SK-N-SH treated with all-trans-retinoic acid at 6 μM for 48 hours (cell line): ENCODE measurements at regions not wholly inside any gene's neighbourhood (a gene's known extent, or its start where the extent isn't known, plus 50 kb on each side); places are given as distances from the start of the nearest gene placed in this dataset.

Source experiments
- ATAC-seq: fragments of 200-7000 bp; cut with Tn5 transposase; 3 replicates; pipeline ENCODE4 v1.9.1; 2020; ENCODE audit warnings: mild to moderate bottlenecking, moderate library complexity
- ARNTL ChIP-seq: fragments of 450-650 bp; formaldehyde crosslinking; IDR thresholded peaks from 2 replicates; pipeline ENCODE4 v1.5.0; 2020; ENCODE audit warnings: low read depth, mild to moderate bottlenecking, moderate library complexity, borderline replicate concordance
- BACH2 ChIP-seq: fragments of 250-450 bp; sonication (Bioruptor Pico); IDR thresholded peaks from 2 replicates; pipeline ENCODE4 v1.9.0; 2021; ENCODE audit warnings: mild to moderate bottlenecking, borderline replicate concordance
- CREB5 ChIP-seq: fragments of 250-450 bp; sonication (Bioruptor Pico); IDR thresholded peaks from 2 replicates; pipeline ENCODE4 v1.5.1; 2020; ENCODE audit warnings: low read depth, mild to moderate bottlenecking, moderate library complexity
- CSDC2 ChIP-seq: fragments of 250-450 bp; sonication (Bioruptor Pico); IDR thresholded peaks from 2 replicates; pipeline ENCODE4 v1.5.0; 2020; ENCODE audit warnings: mild to moderate bottlenecking, moderate library complexity
- CSRNP3 ChIP-seq: fragments of 250-450 bp; sonication (Bioruptor Pico); IDR thresholded peaks from 2 replicates; pipeline ENCODE4 v1.5.1; 2021; ENCODE audit warnings: mild to moderate bottlenecking, moderate library complexity
- ESRRG ChIP-seq: fragments of 250-450 bp; sonication (Bioruptor Pico); IDR thresholded peaks from 2 replicates; pipeline ENCODE4 v1.6.1; 2021; ENCODE audit warnings: mild to moderate bottlenecking
- GLIS3 ChIP-seq: fragments of 250-450 bp; sonication (Bioruptor Pico); IDR thresholded peaks from 2 replicates; pipeline ENCODE4 v1.5.0; 2020; ENCODE audit warnings: mild to moderate bottlenecking, moderate library complexity
- ISL1 ChIP-seq: fragments of 250-450 bp; sonication (Bioruptor Pico); IDR thresholded peaks from 2 replicates; pipeline ENCODE4 v2.1.2; 2022; ENCODE audit warnings: mild to moderate bottlenecking, moderate library complexity
- OSR1 ChIP-seq: fragments of 250-450 bp; sonication (Bioruptor Pico); IDR thresholded peaks from 2 replicates; pipeline ENCODE4 v1.8.0; 2022; ENCODE audit warnings: moderate library complexity, mild to moderate bottlenecking, inconsistent platforms
- PATZ1 ChIP-seq: fragments of 250-450 bp; sonication (Bioruptor Pico); IDR thresholded peaks from 2 replicates; pipeline ENCODE4 v1.8.0; 2020; ENCODE audit warnings: mild to moderate bottlenecking, moderate library complexity, borderline replicate concordance
- POU6F1 ChIP-seq: fragments of 250-450 bp; sonication (Bioruptor Pico); IDR thresholded peaks from 2 replicates; pipeline ENCODE4 v1.8.0; 2021; ENCODE audit warnings: low read depth, mild to moderate bottlenecking, moderate library complexity, borderline replicate concordance
- PPARA ChIP-seq: fragments of 250-450 bp; sonication (Bioruptor Pico); IDR thresholded peaks from 2 replicates; pipeline ENCODE4 v1.5.0; 2020; ENCODE audit warnings: mild to moderate bottlenecking, borderline replicate concordance
- RARB ChIP-seq: fragments of 250-450 bp; sonication (Bioruptor Pico); IDR thresholded peaks from 2 replicates; pipeline ENCODE4 v1.8.0; 2021; ENCODE audit warnings: mild to moderate bottlenecking, moderate library complexity
- SNAI2 ChIP-seq: fragments of 250-450 bp; sonication (Bioruptor Pico); IDR thresholded peaks from 2 replicates; pipeline ENCODE4 v1.5.0; 2020; ENCODE audit warnings: mild to moderate bottlenecking, moderate library complexity
- TCF4 ChIP-seq: fragments of 250-450 bp; sonication (Bioruptor Pico); IDR thresholded peaks from 2 replicates; pipeline ENCODE4 v1.8.0; 2021; ENCODE audit warnings: mild to moderate bottlenecking, moderate library complexity, borderline replicate concordance
- TOX ChIP-seq: fragments of 250-450 bp; sonication (Bioruptor Pico); IDR thresholded peaks from 2 replicates; pipeline ENCODE4 v1.8.0; 2021; ENCODE audit warnings: mild to moderate bottlenecking, moderate library complexity, borderline replicate concordance
- TSHZ2 ChIP-seq: fragments of 250-450 bp; sonication (Bioruptor Pico); IDR thresholded peaks from 2 replicates; pipeline ENCODE4 v1.5.0; 2020; ENCODE audit warnings: mild to moderate bottlenecking, moderate library complexity
- ZC3H10 ChIP-seq: fragments of 250-450 bp; sonication (Bioruptor Pico); IDR thresholded peaks from 2 replicates; pipeline ENCODE4 v1.5.1; 2021; ENCODE audit warnings: mild to moderate bottlenecking, moderate library complexity
- ZFP3 ChIP-seq: fragments of 250-450 bp; sonication (Bioruptor Pico); IDR thresholded peaks from 2 replicates; pipeline ENCODE4 v1.5.0; 2020; ENCODE audit warnings: mild to moderate bottlenecking, moderate library complexity
- ZFP30 ChIP-seq: fragments of 450-650 bp; formaldehyde crosslinking; IDR thresholded peaks from 2 replicates; pipeline ENCODE4 v1.5.0; 2022; ENCODE audit warnings: mild to moderate bottlenecking, moderate library complexity
- ZNF565 ChIP-seq: fragments of 450-650 bp; formaldehyde crosslinking; conservative IDR thresholded peaks from 2 replicates; pipeline ENCODE4 v1.5.0; 2020; ENCODE audit warnings: low read depth, mild to moderate bottlenecking, moderate library complexity
- ZNF70 ChIP-seq: fragments of 450-650 bp; formaldehyde crosslinking; IDR thresholded peaks from 2 replicates; pipeline ENCODE4 v1.5.0; 2020; ENCODE audit warnings: mild to moderate bottlenecking, moderate library complexity
- ZNF8 ChIP-seq: fragments of 450-650 bp; formaldehyde crosslinking; IDR thresholded peaks from 2 replicates; pipeline ENCODE4 v1.5.0; 2020; ENCODE audit warnings: mild to moderate bottlenecking, moderate library complexity

GRCh38 chrX:13493659-13494058 is 75.7 kb upstream of the EGFL6 start:
- TF ChIP-seq TOX (CRISPR knock-in tag) = no peak
- no peak for TF ChIP-seq PPARA (CRISPR knock-in tag)
- TF ChIP-seq ZNF70 = no peak
- TF ChIP-seq ESRRG (CRISPR knock-in tag) = no peak
- TF ChIP-seq ZNF8 (CRISPR knock-in tag) = no peak
- no peak for TF ChIP-seq CSDC2 (CRISPR knock-in tag)
- no peak for TF ChIP-seq ZFP30 (CRISPR knock-in tag)
- TF ChIP-seq CREB5 (CRISPR knock-in tag) = no peak
- TF ChIP-seq POU6F1 (CRISPR knock-in tag) = no peak
- no peak for TF ChIP-seq ZC3H10 (CRISPR knock-in tag)
- TF ChIP-seq SNAI2 (CRISPR knock-in tag) = no peak
- no peak for TF ChIP-seq ISL1
- TF ChIP-seq TSHZ2 (CRISPR knock-in tag) = no peak
- TF ChIP-seq RARB (CRISPR knock-in tag) = no peak
- no peak for TF ChIP-seq ARNTL (CRISPR knock-in tag)
- TF ChIP-seq BACH2 (CRISPR knock-in tag) = no peak
- ATAC-seq = no peak

- no peak for ATAC-seq
- TF ChIP-seq CSRNP3 (CRISPR knock-in tag) (no peak), ARNTL (CRISPR knock-in tag) (no peak), PATZ1 (CRISPR knock-in tag) (no peak), ZNF8 (CRISPR knock-in tag) (no peak), POU6F1 (CRISPR knock-in tag) (no peak), TOX (CRISPR knock-in tag) (no peak), BACH2 (CRISPR knock-in tag) (no peak), ZC3H10 (CRISPR knock-in tag) (no peak), ZFP3 (CRISPR knock-in tag) (no peak), ZNF565 (no peak), GLIS3 (CRISPR knock-in tag) (no peak), SNAI2 (CRISPR knock-in tag) (no peak), PPARA (CRISPR knock-in tag) (no peak), CREB5 (CRISPR knock-in tag) (no peak), OSR1 (no peak), TSHZ2 (CRISPR knock-in tag) (no peak), RARB (CRISPR knock-in tag) (no peak), TCF4 (CRISPR knock-in tag) (no peak), ZFP30 (CRISPR knock-in tag) (no peak), ISL1 (no peak)
These were observed 77.1 kb upstream of the EGFL6 start for GRCh38 chrX:13492286-13492685.
